MCF 10A (cell line): ENCODE measurements at regions not wholly inside any gene's neighbourhood (a gene's known extent, or its start where the extent isn't known, plus 50 kb on each side); places are given as distances from the start of the nearest gene placed in this dataset.
"Not testable (repeated sequence)": the region's sequence is repeated elsewhere in the genome, so short reads cannot be mapped to it uniquely, and the experiment has no call there.

Experiments
- BruUV-seq: library from RNA; stranded (reverse); fragments of 400-500 nt; replicated peaks from 2 replicates; lab custom pipeline; 2021; lab: Mats Ljungman, UMichigan
- CTCF ChIA-PET: fragments of 300-600 bp; sonication (Branson Sonifier 250); formaldehyde crosslinking; extraction: SDS; loops from one replicate; lab custom pipeline; 2021; ENCODE audit warnings: antibody characterized with exemption, inconsistent platforms; lab: Yijun Ruan, JAX
- POLR2A ChIA-PET: fragments of 300-600, 350-650 bp; sonication (Branson Sonifier 250); formaldehyde crosslinking; extraction: SDS; loops from one replicate; lab custom pipeline; 2020; ENCODE audit warnings: antibody characterized with exemption, inconsistent platforms; lab: Yijun Ruan, JAX
- DNase-seq: peaks from one replicate; pipeline ENCODE4 v3.0.0-alpha.2; 2018; ENCODE audit not compliant: unreplicated experiment
- H3K27ac Mint-ChIP-seq: one replicate; pipeline ENCODE4 v1.8.0; 2022; ENCODE audit warnings: mild to moderate bottlenecking, low read depth, mixed read lengths; ENCODE audit not compliant: unreplicated experiment
- H3K27me3 Mint-ChIP-seq: one replicate; pipeline ENCODE4 v1.8.0; 2022; ENCODE audit warnings: mixed read lengths; ENCODE audit not compliant: insufficient read depth, unreplicated experiment
- H3K36me3 Mint-ChIP-seq: one replicate; pipeline ENCODE4 v1.8.0; 2022; ENCODE audit warnings: mild to moderate bottlenecking, moderate library complexity, mixed read lengths; ENCODE audit not compliant: insufficient read depth, unreplicated experiment
- H3K4me1 Mint-ChIP-seq: one replicate; pipeline ENCODE4 v1.8.0; 2022; ENCODE audit warnings: mixed read lengths; ENCODE audit not compliant: insufficient read depth, unreplicated experiment
- H3K4me3 Mint-ChIP-seq: one replicate; pipeline ENCODE4 v1.8.0; 2022; ENCODE audit warnings: mild to moderate bottlenecking, moderate library complexity, mixed read lengths; ENCODE audit not compliant: unreplicated experiment
- H3K9me3 Mint-ChIP-seq: one replicate; pipeline ENCODE4 v1.8.0; 2022; ENCODE audit warnings: mixed read lengths; ENCODE audit not compliant: unreplicated experiment
- CTCF ChIP-seq: fragments of 200-600 bp; IDR thresholded peaks from one replicate; pipeline ENCODE4 v1.8.0; 2022; ENCODE audit warnings: antibody characterized with exemption, mild to moderate bottlenecking; ENCODE audit not compliant: unreplicated experiment
- intact Hi-C: fragments of 100-400 bp; cut with micrococcal nuclease; formaldehyde crosslinking; loops from 2 replicates; pipeline ENCODE4 v1.14.1; 2022

DNA sequence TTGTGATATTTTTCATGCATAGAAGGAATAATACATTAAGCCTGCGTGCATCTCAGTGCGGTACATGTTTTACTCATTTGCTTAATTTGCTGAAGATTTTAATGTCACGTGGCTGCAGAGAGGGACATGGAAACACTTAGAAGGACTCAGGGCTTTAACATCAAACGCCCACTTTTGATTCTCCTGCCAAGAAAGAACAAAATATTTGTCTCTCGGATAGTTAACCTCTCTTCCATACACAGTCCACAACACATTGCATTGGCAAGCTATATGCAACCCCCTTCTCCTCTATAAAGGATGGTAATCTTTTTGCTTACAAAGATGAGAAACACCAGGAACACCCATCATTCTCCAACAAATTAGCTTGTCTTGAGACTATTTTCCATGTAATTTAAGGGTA is 148.0 kb upstream of the NRP1 start:
- H3K9me3 Mint-ChIP-seq: no peaks in the 10 kb centered on the region

DNA sequence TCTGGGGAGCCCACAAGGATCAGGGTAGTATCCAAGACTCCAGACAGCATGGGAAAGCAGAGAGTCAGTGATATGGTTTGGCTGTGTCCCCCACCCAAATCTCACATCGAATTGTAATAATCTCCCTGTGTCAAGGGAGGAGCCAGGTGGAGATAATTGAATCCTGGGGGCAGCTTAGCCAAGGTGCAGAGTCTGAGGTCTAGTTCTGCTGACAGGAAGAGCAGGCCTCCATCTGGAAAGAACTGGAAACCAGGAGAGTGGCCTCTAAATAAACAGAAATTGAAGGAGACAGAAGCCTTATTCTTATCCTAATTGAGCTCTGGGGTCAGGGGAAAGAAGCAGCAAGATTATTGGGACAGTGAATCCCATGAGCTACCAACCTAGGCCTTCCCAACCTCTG is 146.7 kb upstream of the NRP1 start:
- DNase-seq: no peak
- CTCF ChIA-PET: no interaction called here
- intact Hi-C loops: no loop called here
- POLR2A ChIA-PET: no interaction called here
- H3K4me3 Mint-ChIP-seq: no peak overlapping the region
- BruUV-seq: no TSS peak
- no peak overlapping the region for H3K27ac Mint-ChIP-seq
- H3K9me3 Mint-ChIP-seq: no peaks in the 10 kb centered on the region
- H3K36me3 Mint-ChIP-seq: no peaks in the 10 kb centered on the region
- H3K27me3 Mint-ChIP-seq: no peaks in the 10 kb centered on the region
- no peak for TF ChIP-seq CTCF
- peaks cover 6% of the 10 kb centered on the region for H3K4me1 Mint-ChIP-seq

More for the DNA sequence above, 148.0 kb upstream of the NRP1 start:
- ChIA-PET CTCF (no interaction called here), POLR2A (interaction anchor here (0.5 kb wide), 1 partner anchor 1381 kb away, joined by 4 read pairs; no protein-coding TSS in a partner anchor)
- H3K27me3 Mint-ChIP-seq: no peaks in the 10 kb centered on the region
- no peak for TF ChIP-seq CTCF
- no peak for DNase-seq
- intact Hi-C loops: no loop called here
- no peak overlapping the region for H3K27ac Mint-ChIP-seq
- no TSS peak for BruUV-seq
- peaks cover 6% of the 10 kb centered on the region for H3K4me1 Mint-ChIP-seq
- no peaks in the 10 kb centered on the region for H3K36me3 Mint-ChIP-seq
- H3K4me3 Mint-ChIP-seq: no peak overlapping the region

DNA sequence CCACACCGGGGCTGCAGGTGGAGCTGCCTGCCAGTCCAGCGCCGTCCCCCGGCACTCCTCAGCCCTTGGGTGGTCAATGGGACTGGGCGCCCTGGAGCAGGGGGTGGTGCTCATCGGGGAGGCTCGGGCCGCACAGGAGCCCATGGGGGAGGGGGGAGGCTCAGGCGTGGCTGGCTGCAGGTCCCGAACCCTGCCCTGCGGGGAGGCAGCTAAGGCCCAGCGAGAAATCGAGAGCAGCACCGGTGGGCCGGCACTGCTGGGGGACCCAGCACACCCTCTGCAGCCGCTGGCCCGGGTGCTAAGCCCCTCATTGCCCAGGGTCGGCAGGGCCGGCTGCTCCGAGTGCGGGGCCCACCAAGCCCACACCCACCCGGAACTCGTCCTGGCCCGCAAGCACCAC is 145.9 kb upstream of the NRP1 start:
- intact Hi-C loops, H3K4me3 Mint-ChIP-seq, H3K9me3 Mint-ChIP-seq, BruUV-seq, H3K4me1 Mint-ChIP-seq, H3K27me3 Mint-ChIP-seq, H3K27ac Mint-ChIP-seq, H3K36me3 Mint-ChIP-seq, DNase-seq, POLR2A ChIA-PET: not testable (repeated sequence)
- CTCF ChIA-PET: interaction anchor here (0.7 kb wide), 1 partner anchor 44 kb away, joined by 3 read pairs; no protein-coding TSS in a partner anchor

DNA sequence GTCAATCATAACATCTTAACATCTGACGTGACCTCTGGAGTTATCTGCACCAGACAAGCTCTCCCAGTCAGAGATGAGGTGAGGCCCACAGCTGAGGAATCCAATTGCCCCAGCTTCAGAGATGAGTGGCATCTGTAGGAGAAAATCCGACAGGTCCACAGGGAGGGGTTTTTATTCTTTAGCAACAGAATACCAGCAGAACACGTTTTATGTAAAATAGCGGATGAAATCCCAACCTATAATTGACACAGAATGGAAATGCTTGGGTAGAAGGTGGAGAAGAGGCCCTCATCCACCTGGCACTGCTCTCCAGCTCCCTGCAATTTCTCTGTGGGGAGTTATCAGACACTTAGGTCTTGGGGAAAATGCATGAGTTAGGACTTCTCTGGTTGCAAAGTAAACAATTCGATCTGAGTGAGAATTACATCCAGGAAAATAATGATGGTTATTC is 144.2 kb upstream of the NRP1 start:
- BruUV-seq: no TSS peak
- POLR2A ChIA-PET: no interaction called here
- CTCF ChIA-PET: no interaction called here
- no peak overlapping the region for H3K4me3 Mint-ChIP-seq
- no peaks in the 10 kb centered on the region for H3K9me3 Mint-ChIP-seq
- DNase-seq: no peak
- H3K36me3 Mint-ChIP-seq: no peaks in the 10 kb centered on the region
- no peak overlapping the region for H3K27ac Mint-ChIP-seq
- no peaks in the 10 kb centered on the region for H3K4me1 Mint-ChIP-seq
- no peaks in the 10 kb centered on the region for H3K27me3 Mint-ChIP-seq
- TF ChIP-seq CTCF: no peak
- intact Hi-C loops: no loop called here
